ENCODE measurements at regions not wholly inside any gene's neighbourhood (a gene's known extent, or its start where the extent isn't known, plus 50 kb on each side); places are given as distances from the start of the nearest gene placed in this dataset.

- TF ChIP-seq POLR2AphosphoS5 (IDR thresholded peaks at IDR 0.05; ENCODE audit: low read depth, low read length) (no peak), REST (IDR thresholded peaks at IDR 0.05; ENCODE audit: insufficient read depth in 1 of 2, low read depth in 2 of 2, low read length in 2 of 2) (no peak), TAF1 (IDR thresholded peaks at IDR 0.05; ENCODE audit: borderline replicate concordance, insufficient read depth, low read length) (no peak), SIN3A (IDR thresholded peaks at IDR 0.05; ENCODE audit: borderline replicate concordance, insufficient read depth, low read length) (no peak), FOXP2 (optimal IDR thresholded peaks at IDR 0.05; ENCODE audit: borderline replicate concordance, extremely low read depth, extremely low read length, insufficient read depth) (no peak)
Observed at GRCh38 chr5:155826611-155827507, 500.1 kb upstream of the SGCD start.

GRCh38 chr5:155827949-155828348, 499.0 kb upstream of the SGCD start:
- TF ChIP-seq POLR2AphosphoS5 (IDR thresholded peaks at IDR 0.05; ENCODE audit: low read depth, low read length) (no peak), FOXP2 (optimal IDR thresholded peaks at IDR 0.05; ENCODE audit: borderline replicate concordance, extremely low read depth, extremely low read length, insufficient read depth) (no peak), REST (IDR thresholded peaks at IDR 0.05; ENCODE audit: insufficient read depth in 1 of 2, low read depth in 2 of 2, low read length in 2 of 2) (no peak), SIN3A (IDR thresholded peaks at IDR 0.05; ENCODE audit: borderline replicate concordance, insufficient read depth, low read length) (no peak), TAF1 (IDR thresholded peaks at IDR 0.05; ENCODE audit: borderline replicate concordance, insufficient read depth, low read length) (no peak)

GRCh38 chr5:155831491-155831890, 495.5 kb upstream of the SGCD start:
- no peak for TF ChIP-seq TAF1 (IDR thresholded peaks at IDR 0.05; ENCODE audit: borderline replicate concordance, insufficient read depth, low read length)
- no peak for TF ChIP-seq REST (IDR thresholded peaks at IDR 0.05; ENCODE audit: insufficient read depth in 1 of 2, low read depth in 2 of 2, low read length in 2 of 2)
- no peak for TF ChIP-seq POLR2AphosphoS5 (IDR thresholded peaks at IDR 0.05; ENCODE audit: low read depth, low read length)
- TF ChIP-seq SIN3A (IDR thresholded peaks at IDR 0.05; ENCODE audit: borderline replicate concordance, insufficient read depth, low read length) = no peak

- TF ChIP-seq SIN3A (IDR thresholded peaks at IDR 0.05; ENCODE audit: borderline replicate concordance, insufficient read depth, low read length) (no peak), FOXP2 (optimal IDR thresholded peaks at IDR 0.05; ENCODE audit: borderline replicate concordance, extremely low read depth, extremely low read length, insufficient read depth) (no peak), TAF1 (IDR thresholded peaks at IDR 0.05; ENCODE audit: borderline replicate concordance, insufficient read depth, low read length) (no peak)
Observed at GRCh38 chr5:155833287-155833686, 493.7 kb upstream of the SGCD start.

- no peak for TF ChIP-seq SIN3A (IDR thresholded peaks at IDR 0.05; ENCODE audit: borderline replicate concordance, insufficient read depth, low read length)
- TF ChIP-seq FOXP2 (optimal IDR thresholded peaks at IDR 0.05; ENCODE audit: borderline replicate concordance, extremely low read depth, extremely low read length, insufficient read depth) = no peak
- no peak for TF ChIP-seq TAF1 (IDR thresholded peaks at IDR 0.05; ENCODE audit: borderline replicate concordance, insufficient read depth, low read length)
- no peak for TF ChIP-seq REST (IDR thresholded peaks at IDR 0.05; ENCODE audit: insufficient read depth in 1 of 2, low read depth in 2 of 2, low read length in 2 of 2)
- TF ChIP-seq POLR2AphosphoS5 (IDR thresholded peaks at IDR 0.05; ENCODE audit: low read depth, low read length) = no peak
Observed at GRCh38 chr5:155834271-155834975, 492.5 kb upstream of the SGCD start.
